ENCODE measurements at regions not wholly inside any gene's neighbourhood (a gene's known extent, or its start where the extent isn't known, plus 50 kb on each side); places are given as distances from the start of the nearest gene placed in this dataset.

DNA sequence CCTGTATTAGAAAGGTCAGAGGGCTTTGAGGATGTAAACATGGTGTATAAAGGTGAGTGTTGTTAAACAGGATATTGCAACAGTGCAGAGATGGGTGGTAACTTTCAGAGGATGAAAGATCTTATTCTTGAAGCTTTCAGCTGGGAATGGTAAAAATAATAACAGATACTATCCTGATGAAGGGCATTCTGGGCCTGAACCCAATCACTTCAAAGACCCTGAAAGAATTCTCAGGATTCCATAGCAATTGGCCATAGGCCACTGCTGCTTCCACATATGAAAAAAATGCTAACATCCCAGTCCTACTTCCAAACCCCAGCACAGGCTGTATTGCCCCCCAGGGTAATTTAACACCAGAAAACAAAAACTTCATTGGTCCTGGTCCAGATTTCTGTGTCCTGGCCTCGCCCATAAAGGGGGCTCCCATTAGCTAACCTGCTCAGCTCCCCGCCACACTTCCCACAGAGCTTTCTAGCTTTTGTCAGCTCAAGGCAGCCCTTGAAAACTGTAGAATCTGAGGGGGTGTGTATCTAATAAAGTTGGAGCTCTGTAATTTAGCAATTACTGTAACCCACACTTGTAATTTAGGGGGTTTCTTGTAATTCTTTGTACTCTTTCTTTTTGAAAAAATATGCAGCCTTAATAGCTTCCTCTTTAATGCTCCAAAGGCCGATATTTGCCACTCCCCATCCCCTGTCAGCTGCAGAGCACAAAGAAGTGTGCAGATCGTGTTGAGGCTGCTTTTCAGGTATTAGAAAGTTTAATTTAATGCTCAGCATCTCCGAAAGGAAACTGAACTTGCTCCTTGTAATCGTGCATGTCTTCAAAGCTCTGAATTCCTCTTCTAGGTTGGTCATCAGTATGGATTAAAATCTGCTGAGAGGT lies 371.5 kb downstream of the SEC14L1 start:
- Mint-ChIP-seq H3K36me3 (peaks cover 0 to 11% (median 6%) of the 10 kb centered on the region in 3 donors), H3K27me3 (no peaks in the 10 kb centered on the region), H3K9me3 (peaks cover 0 to 20% (median 10%) of the 10 kb centered on the region in 9 donors), H3K4me1 (no peaks in the 10 kb centered on the region), H3K4me3 (no peak overlapping the region), H3K27ac (peak overlapping the region in 1 of 10 donors; percentile 12)
- ATAC-seq (no peak), DNase-seq (no peak)
- POLR2A ChIA-PET, result no interaction called here

DNA sequence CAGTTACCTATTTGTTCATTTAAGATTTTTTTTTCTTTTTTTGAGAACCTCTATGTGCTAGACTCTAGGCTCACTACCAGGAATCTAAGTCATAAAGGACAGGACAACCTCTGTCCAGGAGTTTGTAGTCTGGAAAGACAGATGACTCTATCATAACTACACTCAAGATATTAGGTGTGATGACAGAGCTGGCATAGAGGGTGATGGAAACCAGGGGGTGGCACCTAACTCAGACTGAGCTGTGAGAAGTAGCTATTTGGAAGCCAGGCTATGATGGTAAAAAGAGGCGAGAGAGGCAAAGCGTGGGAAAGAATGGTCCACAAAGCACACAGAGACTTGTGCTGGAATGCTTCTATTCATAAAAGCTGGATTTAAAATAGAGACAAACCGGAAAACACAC lies 372.3 kb downstream of the SEC14L1 start:
- Mint-ChIP-seq H3K9me3 (peaks cover 0 to 20% (median 10%) of the 10 kb centered on the region in 9 donors), H3K4me3 (no peak overlapping the region)
- POLR2A ChIA-PET, result no interaction called here

GRCh38 chr17:77515227-77515626 lies 374.5 kb downstream of the SEC14L1 start:
- H3K27ac Mint-ChIP-seq, result no peak overlapping the region
- peaks cover 0 to 20% (median 10%) of the 10 kb centered on the region in 9 donors for H3K9me3 Mint-ChIP-seq
- H3K4me1 Mint-ChIP-seq, result no peaks in the 10 kb centered on the region
- POLR2A ChIA-PET, result no interaction called here
- no peak for ATAC-seq
- no peak for DNase-seq
- no peak overlapping the region for H3K4me3 Mint-ChIP-seq
- H3K36me3 Mint-ChIP-seq, result peaks cover 0 to 11% (median 6%) of the 10 kb centered on the region in 3 donors
- H3K27me3 Mint-ChIP-seq, result no peaks in the 10 kb centered on the region

More for the DNA sequence above, 372.3 kb downstream of the SEC14L1 start:
- H3K27ac Mint-ChIP-seq, result no peak overlapping the region
- H3K4me1 Mint-ChIP-seq, result no peaks in the 10 kb centered on the region
- DNase-seq, result no peak
- H3K36me3 Mint-ChIP-seq, result peaks cover 0 to 11% (median 6%) of the 10 kb centered on the region in 3 donors
- no peaks in the 10 kb centered on the region for H3K27me3 Mint-ChIP-seq
- ATAC-seq, result no peak

GRCh38 chr17:77516902-77517301 lies 376.1 kb downstream of the SEC14L1 start:
- POLR2A ChIA-PET, result no interaction called here
- peaks cover 0 to 1% (median under 1%) of the 10 kb centered on the region in 3 donors for H3K36me3 Mint-ChIP-seq
- ATAC-seq (no peak), DNase-seq (no peak)
- peaks cover 0 to 7% (median 2%) of the 10 kb centered on the region in 9 donors for H3K9me3 Mint-ChIP-seq
- no peak overlapping the region for H3K4me3 Mint-ChIP-seq
- H3K27ac Mint-ChIP-seq, result no peak overlapping the region
- no peaks in the 10 kb centered on the region for H3K4me1 Mint-ChIP-seq
- no peaks in the 10 kb centered on the region for H3K27me3 Mint-ChIP-seq

DNA sequence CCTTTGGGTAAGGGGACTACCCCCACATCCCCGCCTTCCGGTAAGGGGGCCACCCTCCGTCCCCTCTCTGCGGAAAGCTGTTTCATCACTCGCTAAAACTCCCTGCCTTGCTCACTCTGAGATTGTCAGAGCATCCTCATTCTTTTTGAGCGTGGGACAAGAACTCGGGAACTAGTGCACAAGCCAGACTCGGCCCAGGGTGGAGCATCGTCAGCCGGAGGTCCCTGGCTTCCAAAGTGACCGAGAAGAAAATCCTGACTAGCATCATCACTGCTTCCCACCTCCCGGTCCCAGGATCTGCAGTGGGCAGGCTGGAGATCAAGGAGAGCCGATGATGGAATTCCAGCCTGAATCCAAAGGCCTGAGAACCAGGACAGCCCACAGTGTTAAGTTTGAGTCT lies 380.3 kb downstream of the SEC14L1 start:
- H3K4me1 Mint-ChIP-seq, result peaks cover 0 to 10% (median 2%) of the 10 kb centered on the region in 4 donors
- H3K4me3 Mint-ChIP-seq, result no peak overlapping the region
- H3K9me3 Mint-ChIP-seq, result no peaks in the 10 kb centered on the region
- peaks cover 0 to 2% (median 0%) of the 10 kb centered on the region in 3 donors for H3K36me3 Mint-ChIP-seq
- no peak overlapping the region for H3K27ac Mint-ChIP-seq
- H3K27me3 Mint-ChIP-seq, result no peaks in the 10 kb centered on the region
- DNase-seq, result no peak
- POLR2A ChIA-PET, result no interaction called here
- no peak for ATAC-seq

GRCh38 chr17:77523540-77523939 lies 382.8 kb downstream of the SEC14L1 start:
- H3K27ac Mint-ChIP-seq, result peak overlapping the region in 1 of 10 donors; percentile 31
- POLR2A ChIA-PET, result interaction anchor here (1.2 kb wide), 1 partner anchor 435 kb away, joined by 3 read pairs; the partner anchor contains the start of gene TNRC6C
- ATAC-seq (no peak), DNase-seq (no peak)
- H3K9me3 Mint-ChIP-seq, result no peaks in the 10 kb centered on the region
- H3K36me3 Mint-ChIP-seq, result peaks cover 0 to 2% (median 0%) of the 10 kb centered on the region in 3 donors
- H3K27me3 Mint-ChIP-seq, result peaks cover 1 to 9% (median 4%) of the 10 kb centered on the region in 5 donors
- H3K4me3 Mint-ChIP-seq, result no peak overlapping the region
- peaks cover 0 to 10% (median 4%) of the 10 kb centered on the region in 4 donors for H3K4me1 Mint-ChIP-seq

GRCh38 chr17:77526259-77526711 lies 385.5 kb downstream of the SEC14L1 start:
- Mint-ChIP-seq H3K9me3 (no peaks in the 10 kb centered on the region), H3K27ac (no peak overlapping the region), H3K36me3 (peaks cover 0 to 2% (median 0%) of the 10 kb centered on the region in 3 donors), H3K4me1 (peaks cover 0 to 13% (median 5%) of the 10 kb centered on the region in 4 donors), H3K4me3 (no peak overlapping the region), H3K27me3 (peaks cover 1 to 16% (median 9%) of the 10 kb centered on the region in 5 donors)
- no peak for DNase-seq
- POLR2A ChIA-PET, result no interaction called here
- ATAC-seq, result no peak

- peak overlapping the region in 1 of 10 donors; percentile 53 for H3K27ac Mint-ChIP-seq
- DNase-seq, result no peak
Observed at GRCh38 chr17:77526728-77527350, 386.1 kb downstream of the SEC14L1 start.

GRCh38 chr17:77527409-77527808 lies 386.6 kb downstream of the SEC14L1 start:
- no peak overlapping the region for H3K27ac Mint-ChIP-seq
- H3K27me3 Mint-ChIP-seq, result peaks cover 1 to 16% (median 9%) of the 10 kb centered on the region in 5 donors
- peak overlapping the region in 4 of 10 donors; percentile 32 to 63 (median 49) for H3K4me3 Mint-ChIP-seq
- ATAC-seq, result no peak
- H3K4me1 Mint-ChIP-seq, result peaks cover 0 to 11% (median 4%) of the 10 kb centered on the region in 4 donors
- peaks cover 0 to 2% (median 0%) of the 10 kb centered on the region in 3 donors for H3K36me3 Mint-ChIP-seq
- H3K9me3 Mint-ChIP-seq, result no peaks in the 10 kb centered on the region
- POLR2A ChIA-PET, result no interaction called here
- no peak for DNase-seq

More at GRCh38 chr17:77526728-77527350, 386.1 kb downstream of the SEC14L1 start:
- no peak for ATAC-seq
- Mint-ChIP-seq H3K9me3 (no peaks in the 10 kb centered on the region), H3K4me1 (peaks cover 0 to 13% (median 5%) of the 10 kb centered on the region in 4 donors), H3K4me3 (no peak overlapping the region), H3K27me3 (peaks cover 1 to 16% (median 9%) of the 10 kb centered on the region in 5 donors), H3K36me3 (peaks cover 0 to 2% (median 0%) of the 10 kb centered on the region in 3 donors)
- POLR2A ChIA-PET, result no interaction called here

- H3K4me1 Mint-ChIP-seq, result peaks cover 0 to 13% (median 4%) of the 10 kb centered on the region in 4 donors
- H3K36me3 Mint-ChIP-seq, result peaks cover 0 to 2% (median 0%) of the 10 kb centered on the region in 3 donors
- POLR2A ChIA-PET, result no interaction called here
- no peak overlapping the region for H3K27ac Mint-ChIP-seq
- H3K27me3 Mint-ChIP-seq, result peaks cover 1 to 16% (median 9%) of the 10 kb centered on the region in 5 donors
- no peak for ATAC-seq
- no peaks in the 10 kb centered on the region for H3K9me3 Mint-ChIP-seq
- DNase-seq, result no peak
- peak overlapping the region in 9 of 10 donors; percentile 25 to 72 (median 41) for H3K4me3 Mint-ChIP-seq
Observed at GRCh38 chr17:77527836-77528505, 387.2 kb downstream of the SEC14L1 start.

DNA sequence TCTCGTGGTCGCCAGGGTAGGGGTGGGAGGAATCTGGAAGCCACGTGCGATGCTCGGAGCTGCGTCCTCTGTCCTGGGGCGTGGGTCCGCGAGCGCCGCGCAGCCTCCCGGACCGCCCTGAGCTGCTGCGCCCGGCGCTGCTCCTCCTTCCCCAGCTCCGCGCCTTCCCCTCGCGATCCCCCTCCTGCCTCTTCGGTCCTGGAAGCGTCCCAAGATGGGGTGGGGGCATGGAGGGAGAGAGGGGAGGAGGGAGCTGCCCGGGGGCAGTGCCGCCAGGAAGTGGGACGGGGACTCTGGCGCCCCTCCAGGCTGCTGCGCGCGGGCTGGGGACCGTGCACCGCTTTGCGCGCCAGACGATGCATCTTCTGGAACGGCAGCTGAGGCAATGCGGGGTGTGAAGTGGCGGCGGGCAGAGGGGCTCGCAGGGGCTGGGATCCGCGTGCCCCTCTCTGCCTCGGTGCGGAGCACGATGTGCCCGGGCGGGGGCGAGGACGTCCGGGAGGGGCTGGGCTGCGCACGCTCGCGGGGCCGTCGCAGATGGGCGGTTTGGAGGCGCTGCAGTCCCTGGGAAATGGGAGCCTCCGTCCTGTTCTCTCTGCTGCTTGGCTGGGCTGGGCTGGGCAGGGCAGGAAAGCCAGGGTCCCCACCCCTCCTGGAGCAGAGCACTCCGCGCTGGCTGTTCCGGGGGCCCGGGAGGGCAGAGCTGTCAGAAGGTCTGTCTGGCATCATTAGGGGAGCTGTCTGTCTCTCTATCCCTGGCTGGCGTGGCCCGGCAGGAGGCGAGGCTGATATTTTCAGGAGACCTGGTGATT lies 388.0 kb downstream of the SEC14L1 start:
- peak overlapping the region in 9 of 10 donors; percentile 18 to 73 (median 57) for H3K4me3 Mint-ChIP-seq
- H3K27ac Mint-ChIP-seq, result peak overlapping the region in 1 of 10 donors; percentile 67
- peaks cover 0 to 14% (median 4%) of the 10 kb centered on the region in 4 donors for H3K4me1 Mint-ChIP-seq
- POLR2A ChIA-PET, result no interaction called here
- H3K27me3 Mint-ChIP-seq, result peaks cover 1 to 16% (median 9%) of the 10 kb centered on the region in 5 donors
- ATAC-seq (peak; percentile 80 to 85), DNase-seq (peak in 6 of 10 donors; percentile 15 to 38 (median 27))
- H3K9me3 Mint-ChIP-seq, result no peaks in the 10 kb centered on the region
- H3K36me3 Mint-ChIP-seq, result peaks cover 0 to 2% (median 0%) of the 10 kb centered on the region in 3 donors

DNA sequence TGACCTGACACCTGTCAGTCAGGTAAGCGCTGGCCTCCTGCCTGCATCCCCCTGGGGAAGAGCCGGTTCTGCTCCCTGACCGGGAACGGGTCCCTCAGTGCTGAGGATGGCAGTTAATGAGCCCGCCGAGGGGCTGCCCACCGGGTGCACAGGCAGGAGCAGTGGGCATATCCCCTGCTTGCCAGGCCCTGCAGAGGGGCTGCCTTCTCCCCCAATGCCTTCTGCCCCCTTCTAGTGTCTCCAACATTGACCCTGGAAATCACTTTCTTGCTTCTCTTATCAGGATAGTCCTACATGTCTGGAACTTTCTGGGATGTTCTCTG lies 388.5 kb downstream of the SEC14L1 start:
- Mint-ChIP-seq H3K27ac (no peak overlapping the region), H3K27me3 (peaks cover 1 to 16% (median 9%) of the 10 kb centered on the region in 5 donors)
- POLR2A ChIA-PET, result no interaction called here

More for the DNA sequence above, 388.5 kb downstream of the SEC14L1 start:
- Mint-ChIP-seq H3K36me3 (peaks cover 0 to 7% (median 3%) of the 10 kb centered on the region in 3 donors), H3K4me3 (peak overlapping the region in 8 of 10 donors; percentile 18 to 73 (median 59)), H3K4me1 (peaks cover 0 to 15% (median 4%) of the 10 kb centered on the region in 4 donors), H3K9me3 (peaks cover 0 to 4% (median 2%) of the 10 kb centered on the region in 9 donors)
- no peak for DNase-seq
- ATAC-seq, result no peak

Measured in naive thymus-derived CD8-positive, alpha-beta T cell (primary cell).